PC-9 (cell line): ENCODE measurements at regions not wholly inside any gene's neighbourhood (a gene's known extent, or its start where the extent isn't known, plus 50 kb on each side); places are given as distances from the start of the nearest gene placed in this dataset.
"Not testable (repeated sequence)": the region's sequence is repeated elsewhere in the genome, so short reads cannot be mapped to it uniquely, and the experiment has no call there.

Experiments
- BruUV-seq: library from RNA; stranded (reverse); fragments of 400-500 nt; replicated peaks from 2 replicates; lab custom pipeline; 2021; lab: Mats Ljungman, UMichigan
- CTCF ChIA-PET: fragments of 300-600 bp; sonication (Branson Sonifier 250); formaldehyde crosslinking; loops from one replicate; lab custom pipeline; 2022; ENCODE audit warnings: antibody characterized with exemption; lab: Charles Lee
- POLR2A ChIA-PET: fragments of 300-600 bp; sonication (Branson Sonifier 250); formaldehyde crosslinking; loops from one replicate; lab custom pipeline; 2022; ENCODE audit warnings: antibody characterized with exemption; ENCODE audit not compliant: unreplicated experiment; lab: Charles Lee
- DNase-seq, 2 experiments: peaks; one replicate each; pipeline versions ENCODE4 v3.0.0 to v3.0.0-alpha.2; 2015 to 2022; ENCODE audit warnings: mixed read lengths in 1 of 2
- H2AFZ ChIP-seq: fragments of 200-600 bp; sonication (generic); 2 replicates; pipeline ENCODE4 v1.8.1; 2017; ENCODE audit warnings: antibody characterized with exemption
- H3F3A ChIP-seq: fragments of 200-600 bp; sonication (generic); 2 replicates; pipeline ENCODE4 v1.8.1; 2017; ENCODE audit warnings: antibody characterized with exemption, mild to moderate bottlenecking, low read depth; ENCODE audit not compliant: insufficient read depth
- H3K27ac ChIP-seq: fragments of 200-600 bp; sonication (generic); 2 replicates; pipeline ENCODE4 v1.6.1; 2016; ENCODE audit warnings: mixed run types
- H3K27me3 ChIP-seq: fragments of 200-600 bp; sonication (generic); 2 replicates; pipeline ENCODE4 v1.6.1; 2016; ENCODE audit warnings: low read depth, mixed run types; ENCODE audit not compliant: insufficient read depth
- H3K36me3 ChIP-seq: fragments of 200-600 bp; sonication (generic); 2 replicates; pipeline ENCODE4 v1.6.1; 2016; ENCODE audit warnings: low read depth, mixed run types
- H3K4me1 ChIP-seq: fragments of 200-600 bp; sonication (generic); replicated peaks from 2 replicates; pipeline ENCODE4 v1.6.1; 2016; ENCODE audit warnings: mixed run types; ENCODE audit not compliant: insufficient read depth
- H3K4me2 ChIP-seq: fragments of 200-600 bp; sonication (generic); 2 replicates; pipeline ENCODE4 v1.6.1; 2017; ENCODE audit warnings: mixed run types
- H3K4me3 ChIP-seq: fragments of 200-600 bp; sonication (generic); 2 replicates; pipeline ENCODE4 v1.6.1; 2016; ENCODE audit warnings: mixed run types
- H3K79me2 ChIP-seq: fragments of 200-600 bp; sonication (generic); 2 replicates; pipeline ENCODE4 v1.6.1; 2017; ENCODE audit warnings: low read depth, mixed run types
- H3K9me2 ChIP-seq: fragments of 200-600 bp; sonication (generic); 2 replicates; pipeline ENCODE4 v1.8.1; 2017; ENCODE audit warnings: mild to moderate bottlenecking; ENCODE audit not compliant: insufficient read depth
- H3K9me3 ChIP-seq: fragments of 200-600 bp; sonication (generic); 2 replicates; pipeline ENCODE4 v1.8.1; 2016; ENCODE audit warnings: low read depth; ENCODE audit not compliant: insufficient read depth
- H4K20me1 ChIP-seq: fragments of 200-600 bp; sonication (generic); 2 replicates; pipeline ENCODE4 v1.8.1; 2017; ENCODE audit not compliant: insufficient read depth
- CTCF ChIP-seq: fragments of 200-600 bp; sonication (generic); conservative IDR thresholded peaks from 2 replicates; pipeline ENCODE4 v1.6.1; 2017; ENCODE audit warnings: mixed run types, antibody characterized with exemption, mild to moderate bottlenecking, moderate library complexity
- EZH2 ChIP-seq: fragments of 200-600 bp; sonication (generic); IDR thresholded peaks from 2 replicates; pipeline ENCODE4 v1.8.0; 2017; ENCODE audit warnings: antibody characterized with exemption, low read depth
- intact Hi-C: fragments of 100-400 bp; cut with micrococcal nuclease; formaldehyde crosslinking; loops from one replicate; pipeline ENCODE4 v1.10.0; 2022; ENCODE audit not compliant: unreplicated experiment

DNA sequence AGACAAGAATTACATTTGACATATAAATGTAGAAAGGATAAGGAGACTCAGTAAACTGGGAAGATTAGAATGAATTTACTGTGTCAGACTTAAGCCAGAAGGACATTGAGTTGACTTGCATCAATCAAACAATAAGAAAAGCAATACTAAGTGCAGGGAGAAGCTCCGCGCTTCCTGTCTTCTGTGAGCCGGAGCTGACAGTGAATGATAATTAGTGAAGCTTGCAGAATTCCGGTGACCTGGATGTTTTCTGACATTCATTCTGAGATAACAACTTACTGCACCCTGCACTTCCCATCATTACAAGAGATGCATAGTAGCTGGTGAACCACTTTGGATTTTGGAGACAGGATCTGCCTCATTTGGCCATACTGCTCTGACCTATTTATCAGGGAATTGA, 469.2 kb upstream of the PCDH20 start:
- no peak overlapping the region for H2AFZ ChIP-seq
- CTCF ChIA-PET, result no interaction called here
- H3K36me3 ChIP-seq, result no peaks in the 10 kb centered on the region
- POLR2A ChIA-PET, result no interaction called here
- intact Hi-C loops, result no loop called here
- no TSS peak for BruUV-seq
- H3K9me3 ChIP-seq, result no peaks in the 10 kb centered on the region
- no peak for DNase-seq
- no peaks in the 10 kb centered on the region for H3K4me1 ChIP-seq
- TF ChIP-seq EZH2 (no peak), CTCF (no peak)
- H3K4me3 ChIP-seq, result no peak overlapping the region
- no peaks in the 10 kb centered on the region for H3F3A ChIP-seq
- H3K27ac ChIP-seq, result no peak overlapping the region
- no peaks in the 10 kb centered on the region for H4K20me1 ChIP-seq
- H3K79me2 ChIP-seq, result no peaks in the 10 kb centered on the region
- H3K4me2 ChIP-seq, result no peak overlapping the region
- H3K9me2 ChIP-seq, result no peaks in the 10 kb centered on the region
- H3K27me3 ChIP-seq, result no peaks in the 10 kb centered on the region

GRCh38 chr13:61880578-61881283, 465.1 kb upstream of the PCDH20 start:
- CTCF ChIA-PET, result no interaction called here
- no peak for TF ChIP-seq EZH2
- TF ChIP-seq CTCF, result peak; percentile 74
- intact Hi-C loops, result no loop called here
- Histone ChIP-seq H3K9me2 (no peaks in the 10 kb centered on the region), H2AFZ (no peak overlapping the region), H3K4me2 (no peak overlapping the region), H3K4me1 (no peaks in the 10 kb centered on the region), H4K20me1 (no peaks in the 10 kb centered on the region), H3K4me3 (no peak overlapping the region), H3K9me3 (no peaks in the 10 kb centered on the region), H3K27me3 (no peaks in the 10 kb centered on the region), H3K36me3 (no peaks in the 10 kb centered on the region), H3K27ac (no peak overlapping the region), H3K79me2 (no peaks in the 10 kb centered on the region), H3F3A (no peaks in the 10 kb centered on the region)
- POLR2A ChIA-PET, result no interaction called here
- DNase-seq, result peak in 1 of 2 experiments; percentile 8
- no TSS peak for BruUV-seq

DNA sequence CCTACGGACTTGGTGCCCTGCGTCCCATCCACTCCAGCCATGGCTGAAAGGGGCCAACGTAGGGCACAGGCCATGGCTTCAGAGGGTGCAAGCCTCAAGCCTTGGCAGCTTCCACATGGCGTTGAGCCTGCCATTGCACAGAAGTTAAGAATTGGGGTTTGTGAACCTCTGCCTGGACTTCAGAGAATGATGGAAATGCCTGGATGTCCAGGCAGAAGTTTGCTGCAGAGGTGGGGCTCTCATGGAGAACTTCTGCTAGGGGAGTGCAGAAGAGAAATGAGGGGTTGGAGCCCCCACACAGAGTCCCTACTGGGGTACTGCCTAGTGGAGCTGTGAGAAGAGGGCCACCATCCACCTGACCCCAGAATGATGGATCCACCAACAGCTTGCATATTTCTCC, 462.9 kb upstream of the PCDH20 start:
- H2AFZ ChIP-seq, H3K79me2 ChIP-seq, H3K9me2 ChIP-seq, DNase-seq, H3K9me3 ChIP-seq, CTCF ChIA-PET, BruUV-seq, intact Hi-C loops, POLR2A ChIA-PET, H3K4me1 ChIP-seq, H3F3A ChIP-seq, H3K27me3 ChIP-seq, H3K27ac ChIP-seq, H4K20me1 ChIP-seq, H3K4me3 ChIP-seq, H3K36me3 ChIP-seq, H3K4me2 ChIP-seq: not testable (repeated sequence)
